HG02623 (cell line): ENCODE measurements at regions not wholly inside any gene's neighbourhood (a gene's known extent, or its start where the extent isn't known, plus 50 kb on each side); places are given as distances from the start of the nearest gene placed in this dataset.

Experiments
- ATAC-seq: cut with Tn5 transposase; IDR thresholded peaks from one replicate; pipeline ENCODE4 v1.9.1; 2021; ENCODE audit warnings: moderate library complexity; ENCODE audit not compliant: unreplicated experiment

DNA sequence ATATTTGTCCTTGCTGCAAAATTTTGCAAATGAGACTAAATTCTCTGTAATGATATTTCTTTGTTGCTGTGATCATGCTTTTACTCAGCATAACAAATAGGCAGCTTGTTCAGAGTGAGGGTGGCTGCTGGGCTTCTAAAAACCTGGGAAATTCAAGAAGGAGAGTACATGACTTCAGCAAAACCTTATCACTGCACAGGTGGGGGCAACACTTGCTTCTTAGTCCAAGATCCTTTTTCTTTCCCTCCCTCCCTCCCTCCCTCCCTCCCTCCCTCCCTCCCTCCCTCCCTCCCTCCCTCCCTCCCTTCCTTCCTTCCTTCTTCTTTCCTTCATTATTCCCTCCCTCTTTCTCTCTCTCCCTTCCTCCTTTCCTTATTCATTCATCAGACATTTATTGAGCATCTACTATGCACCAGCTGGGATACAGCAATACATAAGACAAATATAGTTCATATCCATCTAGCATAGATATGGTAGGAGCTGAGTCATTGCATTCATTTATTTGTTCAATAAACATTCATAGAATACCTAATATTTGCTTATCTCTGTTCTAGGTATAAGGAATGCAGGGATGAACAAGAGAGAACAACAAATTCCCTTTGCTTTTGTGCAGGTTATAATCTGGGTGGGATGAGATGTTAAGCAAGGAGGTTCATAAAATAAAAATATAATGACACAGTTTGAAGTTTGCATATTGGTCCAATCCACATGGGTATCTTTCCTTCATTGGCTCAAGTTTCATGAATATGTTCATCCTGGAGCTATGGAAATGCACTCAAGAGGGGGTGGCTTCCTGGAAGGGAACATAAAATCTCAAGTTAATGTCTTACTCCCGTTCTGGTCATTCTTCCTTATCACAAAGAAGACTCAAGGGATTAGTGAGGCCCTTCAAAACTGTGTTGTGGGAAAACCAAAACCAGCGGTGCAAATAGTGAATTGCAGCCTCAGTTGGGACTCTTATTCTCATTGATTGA, 210.7 kb downstream of the PDCD6IP start:
- no peak for ATAC-seq

DNA sequence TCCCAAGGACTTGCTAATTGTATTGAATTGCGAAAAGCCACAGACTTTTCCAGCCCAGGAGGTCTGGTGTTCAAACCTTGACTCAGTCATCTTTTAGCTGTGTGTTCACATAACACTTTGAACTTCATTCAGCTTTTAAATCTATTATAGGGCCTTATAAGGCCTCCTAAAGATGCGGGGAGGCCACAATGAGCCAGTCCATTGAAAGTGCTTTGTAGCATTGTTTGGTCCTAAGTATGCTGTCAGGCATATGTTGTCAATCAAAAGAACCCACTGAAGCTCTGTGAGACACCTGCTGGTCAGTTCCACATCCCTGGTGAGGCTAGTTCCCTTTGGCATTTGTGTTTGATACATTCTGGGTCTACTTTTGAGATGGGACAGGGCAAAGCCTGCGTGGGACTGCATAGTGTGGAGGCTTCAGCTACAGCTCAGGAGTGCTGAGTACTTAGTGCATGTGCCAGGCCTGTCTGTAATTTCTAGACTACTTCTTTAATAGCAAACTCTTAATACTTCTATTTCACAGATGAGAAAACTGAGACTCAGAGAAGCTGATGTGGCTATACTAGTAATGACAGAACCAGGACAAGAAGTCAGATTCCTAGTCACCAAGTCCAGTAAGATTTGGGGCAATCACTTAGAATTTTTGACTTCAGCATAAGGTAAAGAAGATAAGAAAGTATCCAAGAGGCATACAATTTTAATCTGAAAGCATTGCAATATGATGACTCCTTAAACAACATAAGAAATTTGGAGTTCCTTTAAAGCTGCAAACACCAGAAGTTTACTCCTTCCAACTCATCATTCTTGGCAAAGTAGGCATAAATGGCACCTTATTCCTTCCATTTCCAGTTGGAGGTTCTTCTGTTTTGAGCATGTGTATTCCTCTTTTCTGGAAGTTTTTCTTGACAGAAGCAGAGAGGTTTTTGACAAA, 213.0 kb downstream of the PDCD6IP start:
- ATAC-seq = no peak

DNA sequence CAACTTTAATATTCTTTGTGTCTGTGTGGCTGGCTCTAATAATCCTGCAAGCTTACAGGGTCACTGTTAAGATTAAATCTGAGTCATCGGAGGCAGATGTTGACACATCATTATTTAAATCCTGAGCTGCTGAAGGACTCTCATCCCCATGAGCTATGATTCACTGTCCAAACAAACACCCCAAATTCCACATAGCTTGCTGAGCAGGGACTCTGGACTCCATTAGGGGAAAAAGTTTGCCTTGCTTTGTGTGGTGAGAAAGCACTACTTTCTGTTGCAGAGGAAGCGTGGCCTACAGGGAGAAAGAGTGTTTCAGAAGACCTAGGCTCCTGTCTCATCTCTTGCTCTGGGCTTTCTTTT, 213.7 kb downstream of the PDCD6IP start:
- no peak for ATAC-seq

DNA sequence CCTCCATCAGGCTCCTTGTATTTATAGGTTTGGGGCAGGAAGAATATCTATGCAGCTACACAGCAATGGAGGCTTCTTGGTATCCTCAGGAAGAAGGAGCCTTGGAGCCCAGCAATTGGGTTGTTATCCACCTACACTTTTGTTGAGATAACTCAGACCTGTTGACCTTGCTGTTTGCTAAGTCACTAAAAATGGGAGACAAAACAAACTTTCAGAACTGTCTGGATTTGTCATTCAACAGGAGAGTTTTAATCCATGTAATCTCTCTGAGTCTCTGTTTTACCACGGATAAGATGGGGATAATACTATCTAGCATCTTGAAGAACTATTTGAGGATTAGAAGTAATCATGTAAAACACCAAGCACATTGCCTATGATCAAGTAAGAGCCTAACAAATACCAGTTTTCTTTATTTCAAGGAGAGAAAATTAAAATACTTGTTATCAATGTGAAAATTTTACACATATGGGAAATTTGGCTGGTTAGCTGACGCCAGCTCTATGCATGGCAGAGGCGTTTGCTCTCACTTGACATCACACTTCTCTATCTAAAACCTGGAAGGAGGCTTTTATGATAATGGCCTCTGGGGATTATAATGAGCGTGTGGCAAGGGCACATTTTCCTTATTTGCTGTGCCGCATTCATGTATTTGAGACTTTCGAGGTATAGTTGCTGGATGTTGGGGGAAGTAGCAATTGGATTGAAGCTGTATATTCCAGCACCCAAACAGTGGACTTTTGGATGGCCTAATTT, 215.6 kb downstream of the PDCD6IP start:
- no peak for ATAC-seq

DNA sequence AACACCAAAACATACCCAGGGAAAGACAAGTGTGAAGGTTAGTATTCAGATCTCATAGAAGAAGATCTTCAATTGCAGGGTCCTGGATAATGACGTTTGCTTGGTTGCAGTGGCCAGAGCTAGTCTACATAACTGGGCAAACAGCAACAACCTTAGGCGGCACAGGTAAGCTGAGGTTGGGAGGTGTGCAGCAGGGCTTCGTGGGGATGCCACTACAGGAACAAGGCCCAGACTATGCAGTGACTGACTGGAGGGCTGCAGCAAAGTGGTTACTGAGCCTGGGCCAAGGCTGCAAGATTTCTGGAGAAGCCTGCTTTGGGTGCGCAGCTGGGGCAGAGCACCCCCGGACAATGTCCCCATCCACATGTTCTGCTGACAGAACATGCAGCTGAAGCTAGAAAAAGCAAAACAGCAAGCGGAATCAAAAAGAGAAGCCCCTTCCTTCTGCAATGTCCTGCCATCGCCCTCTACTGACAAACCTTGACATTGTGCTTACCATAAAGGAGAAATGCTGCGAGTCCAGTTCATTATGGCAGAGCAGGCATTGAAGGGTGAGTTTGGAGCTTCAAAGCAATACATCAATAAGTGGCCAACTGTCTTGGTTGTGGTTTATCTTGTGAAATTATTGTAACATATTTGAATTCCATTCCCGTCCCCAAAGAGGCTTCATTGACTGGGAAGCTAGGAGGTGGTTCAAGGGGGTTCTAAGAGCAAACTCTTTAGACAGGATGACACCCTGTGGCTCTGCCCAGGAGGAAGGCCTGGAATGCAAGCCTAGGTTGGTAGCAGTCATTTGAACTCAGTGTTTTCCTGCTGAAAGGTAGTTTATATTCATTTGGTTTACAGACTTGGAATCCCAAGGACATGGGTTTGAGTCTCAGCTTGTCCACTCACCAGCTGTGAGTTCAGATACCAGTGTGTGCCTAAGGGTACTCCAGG, 217.0 kb downstream of the PDCD6IP start:
- ATAC-seq = no peak

DNA sequence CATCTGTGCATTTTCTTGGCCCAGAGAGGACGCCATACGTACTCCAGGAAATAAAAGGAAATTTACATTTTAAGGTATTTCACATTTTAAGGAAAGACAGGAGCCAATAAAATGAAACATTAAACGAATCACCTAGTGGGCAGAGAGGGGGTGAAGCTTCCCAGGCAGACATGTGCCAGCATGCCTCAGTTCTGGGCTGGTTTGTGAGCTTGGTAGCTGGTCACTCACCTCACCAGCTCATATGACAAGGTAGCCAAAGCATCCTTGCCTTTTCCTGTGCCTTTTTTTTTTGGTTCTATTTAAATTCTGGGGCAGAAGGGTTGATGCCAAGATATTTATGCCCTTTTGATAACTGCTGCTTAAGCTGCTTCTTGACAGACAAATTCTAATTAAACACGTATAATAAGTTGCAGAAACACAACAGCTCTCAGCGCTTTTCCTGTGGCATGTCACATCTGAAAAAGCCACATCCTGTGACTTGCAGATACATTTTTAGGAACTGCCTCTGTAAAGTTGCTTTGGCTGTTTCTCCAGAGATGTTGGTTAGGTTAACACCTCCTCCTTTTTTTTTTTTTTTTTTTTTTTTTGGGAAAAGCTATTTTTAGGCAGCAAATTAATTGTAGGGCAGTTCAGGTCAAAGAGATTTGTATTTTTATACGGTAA, 218.6 kb downstream of the PDCD6IP start:
- no peak for ATAC-seq

DNA sequence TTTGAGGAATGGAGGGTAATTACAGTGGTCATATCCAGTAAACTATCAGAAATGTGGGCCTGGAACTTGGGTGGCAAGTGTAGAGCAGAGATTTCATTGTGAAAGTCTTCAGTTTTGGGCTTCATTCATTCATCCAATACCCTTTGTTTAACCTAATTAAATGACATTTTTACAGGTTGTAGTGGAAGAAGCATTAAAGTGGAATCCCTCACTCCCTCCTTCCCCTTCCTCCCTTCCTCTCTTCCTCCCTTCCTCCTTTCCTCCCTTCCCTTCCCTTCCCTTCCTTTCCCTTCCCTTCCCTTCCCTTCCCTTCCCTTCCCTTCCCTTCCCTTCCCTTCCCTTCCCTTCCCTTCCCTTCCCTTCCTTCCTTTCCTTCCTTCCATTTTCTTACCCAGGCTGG, 219.3 kb downstream of the PDCD6IP start:
- no peak for ATAC-seq

DNA sequence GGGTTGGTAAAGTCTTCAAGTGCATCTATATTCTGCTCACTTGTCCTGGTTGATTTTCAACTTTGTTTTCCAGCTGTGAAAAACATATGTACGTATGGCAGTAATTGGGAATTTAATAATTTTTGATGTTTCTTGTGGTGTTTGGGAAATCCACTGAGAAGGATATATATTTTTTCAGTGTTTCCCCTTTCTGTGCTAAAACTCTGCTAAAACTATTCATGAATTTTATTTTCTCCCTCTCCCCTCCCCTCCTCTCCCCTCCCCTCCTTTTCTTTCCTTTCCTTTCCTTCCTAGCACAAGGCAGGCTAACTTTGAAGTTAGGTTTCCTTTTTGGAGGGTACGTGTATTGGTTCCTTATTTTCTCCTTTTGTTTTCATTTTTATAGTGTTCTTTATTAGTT, 220.7 kb downstream of the PDCD6IP start:
- no peak for ATAC-seq

DNA sequence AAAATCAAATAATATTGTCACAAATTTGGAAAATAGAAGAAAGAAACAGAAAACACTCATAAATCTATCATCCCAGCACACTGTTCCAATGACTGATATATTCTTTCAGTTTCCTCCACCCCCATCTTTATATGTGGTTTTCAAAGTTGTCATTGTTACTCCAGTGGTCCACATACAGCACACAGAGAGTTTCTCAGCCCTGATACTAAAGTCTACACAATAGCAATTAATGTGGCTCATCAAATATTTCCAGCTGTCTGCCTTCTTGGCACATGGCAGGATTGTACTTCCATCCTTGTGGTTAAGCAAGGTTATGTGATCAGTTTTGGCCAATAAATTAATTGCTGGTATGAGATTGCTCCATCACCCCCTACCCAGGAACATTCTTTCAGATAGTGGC, 221.7 kb downstream of the PDCD6IP start:
- no peak for ATAC-seq

DNA sequence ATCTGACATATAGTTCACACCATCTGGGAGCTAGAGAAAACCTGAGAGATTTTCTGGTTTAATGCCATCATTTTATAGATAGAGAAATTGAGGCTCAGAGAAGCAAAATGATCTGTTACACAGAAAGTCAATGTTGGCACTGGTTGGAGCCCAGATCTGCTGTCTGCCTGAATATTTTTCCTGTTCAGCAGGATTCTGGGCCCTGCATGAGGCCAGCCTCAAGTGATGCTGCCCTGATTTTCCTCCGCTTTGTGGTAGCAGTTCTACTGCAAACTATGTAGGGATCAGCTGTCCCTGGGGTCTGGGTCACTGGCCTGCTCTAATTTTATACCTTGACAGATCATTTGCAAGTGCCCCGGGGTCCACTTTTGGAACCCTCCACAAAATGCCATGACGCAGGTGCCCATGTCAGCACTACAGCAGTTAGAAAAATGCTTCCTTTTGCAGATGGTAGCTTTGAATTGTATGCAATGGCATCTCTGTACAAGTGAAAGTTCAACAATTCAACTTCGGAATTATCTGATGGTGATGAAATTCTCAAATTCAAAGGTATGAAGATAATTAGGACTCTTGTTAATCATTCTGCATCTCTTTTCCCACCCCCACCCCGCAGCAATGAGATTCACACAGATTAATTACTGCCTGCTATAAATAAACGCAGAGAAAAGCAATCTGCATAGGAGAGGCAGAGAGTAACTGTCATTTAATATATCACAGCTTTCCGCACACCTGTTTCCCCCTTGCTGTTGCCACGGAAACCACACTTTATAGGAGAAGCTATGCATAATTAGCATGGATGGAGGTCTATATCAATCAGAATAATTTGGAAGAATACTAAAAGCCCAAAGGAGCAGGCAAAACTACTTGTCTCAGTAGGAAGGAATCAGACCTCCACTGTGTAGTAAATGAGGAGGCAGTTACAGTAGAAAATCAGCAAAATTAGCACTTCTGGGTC, 222.6 kb downstream of the PDCD6IP start:
- ATAC-seq = no peak

DNA sequence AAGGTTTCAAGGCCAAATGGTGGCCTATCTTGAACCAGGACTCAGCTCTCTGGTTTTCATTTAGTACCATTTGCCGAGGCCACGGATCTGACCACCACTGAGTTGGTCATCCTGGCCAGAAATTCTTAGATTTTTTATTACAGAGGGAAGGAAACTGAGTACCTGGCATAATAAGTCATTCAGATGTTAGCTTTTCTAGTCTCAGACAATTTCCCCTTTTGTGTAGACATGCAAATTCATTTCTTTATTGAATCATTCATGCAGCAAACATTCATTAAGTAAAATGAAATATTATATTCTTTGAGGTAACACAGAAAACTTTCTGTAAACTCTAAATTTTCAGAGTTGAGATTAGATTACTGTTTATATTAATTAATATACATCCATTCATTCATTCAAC, 223.7 kb downstream of the PDCD6IP start:
- ATAC-seq = no peak

DNA sequence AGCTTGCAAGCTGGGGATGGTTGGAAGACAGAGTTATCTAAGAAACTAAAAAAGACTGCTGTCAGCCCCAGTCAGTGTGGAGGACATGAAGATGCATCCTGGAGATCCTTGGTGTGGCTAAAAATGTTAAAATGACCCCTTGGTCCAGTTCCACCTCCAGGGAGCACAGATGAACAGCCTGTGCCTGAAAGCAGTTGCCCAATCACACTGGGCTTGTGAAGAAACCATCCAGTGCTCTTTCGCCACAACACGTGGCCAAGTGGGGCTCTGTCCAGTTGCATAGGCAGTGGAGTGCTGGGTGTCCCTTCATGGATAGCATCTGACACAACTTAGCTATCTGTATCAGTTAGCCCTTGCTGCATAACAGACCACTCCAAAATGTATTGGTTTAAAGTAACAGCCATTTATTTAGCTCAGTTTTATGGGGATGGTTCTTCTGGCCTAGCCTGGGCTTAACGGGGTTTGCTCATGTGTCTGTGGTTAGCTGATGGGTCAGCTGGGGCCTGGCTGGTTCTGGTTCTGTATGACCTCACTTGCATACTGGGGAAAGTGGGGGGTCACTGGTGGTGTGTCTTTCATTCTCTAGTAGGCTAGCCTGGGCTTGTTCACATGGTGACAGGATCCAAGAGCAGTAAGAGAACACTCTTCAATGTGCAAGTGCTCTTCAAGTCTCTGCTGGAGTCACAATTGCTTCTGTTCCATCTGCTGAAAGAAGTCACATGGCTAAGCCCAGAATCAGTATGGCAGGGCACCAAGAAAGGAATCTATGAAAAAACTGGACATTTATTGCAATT, 226.2 kb downstream of the PDCD6IP start:
- no peak for ATAC-seq

DNA sequence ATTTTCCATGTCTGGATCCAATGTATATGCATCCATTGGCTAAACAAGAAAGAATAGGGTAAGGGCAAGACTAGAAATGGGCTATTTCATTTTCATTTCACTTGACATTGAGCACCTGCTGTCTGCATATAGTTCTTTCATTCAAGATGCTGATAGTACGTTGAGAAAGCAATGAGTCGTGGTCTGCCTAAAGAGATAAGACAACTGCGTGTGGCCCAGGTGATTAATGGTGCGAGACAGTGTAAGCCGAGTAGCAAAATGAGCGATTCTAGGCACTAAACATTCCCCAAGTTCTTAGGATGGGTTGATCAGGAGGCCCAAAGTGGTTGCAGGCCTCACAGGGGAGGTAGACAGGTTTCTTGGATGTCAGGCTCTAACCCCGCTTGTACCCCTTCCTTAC, 235.4 kb downstream of the PDCD6IP start:
- ATAC-seq = no peak

DNA sequence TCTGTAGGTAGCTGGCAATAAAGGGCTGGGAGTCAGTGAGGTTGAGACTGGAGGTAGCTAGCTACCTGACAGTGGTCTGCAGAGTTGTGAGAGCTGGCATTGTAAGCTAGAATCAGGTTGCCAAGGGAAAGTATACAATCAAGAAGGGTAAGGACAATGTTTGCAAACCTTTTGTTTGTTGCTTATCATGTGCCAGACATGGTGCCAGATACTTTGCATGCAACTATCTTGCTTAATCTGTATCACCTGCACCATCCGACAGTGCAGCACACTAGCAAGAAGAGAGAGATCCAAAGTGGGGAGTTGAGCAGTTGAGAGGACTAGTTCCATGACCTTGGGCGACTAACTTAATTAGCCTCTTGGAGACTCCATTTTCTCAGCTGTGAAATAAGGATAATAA, 236.4 kb downstream of the PDCD6IP start:
- no peak for ATAC-seq

DNA sequence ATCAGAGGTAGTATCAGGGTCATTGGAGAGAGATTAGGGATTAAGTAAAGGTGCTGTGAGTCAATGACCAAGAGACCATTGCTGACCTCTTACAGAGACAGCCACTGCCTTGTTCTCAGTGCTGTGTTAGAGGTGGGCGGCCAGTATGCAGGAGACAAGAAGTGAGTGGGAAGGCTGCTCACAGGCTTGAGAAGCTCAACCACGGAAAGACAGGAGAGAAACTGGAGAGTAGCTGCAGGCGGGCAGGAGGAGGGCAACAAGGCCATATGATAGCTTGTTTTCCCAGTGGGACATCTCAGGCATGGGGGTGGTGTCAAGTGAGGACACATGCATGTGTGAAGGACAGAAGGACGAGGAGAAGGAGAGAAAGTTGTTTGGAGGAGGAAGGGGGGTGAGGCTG, 237.3 kb downstream of the PDCD6IP start:
- ATAC-seq = no peak

DNA sequence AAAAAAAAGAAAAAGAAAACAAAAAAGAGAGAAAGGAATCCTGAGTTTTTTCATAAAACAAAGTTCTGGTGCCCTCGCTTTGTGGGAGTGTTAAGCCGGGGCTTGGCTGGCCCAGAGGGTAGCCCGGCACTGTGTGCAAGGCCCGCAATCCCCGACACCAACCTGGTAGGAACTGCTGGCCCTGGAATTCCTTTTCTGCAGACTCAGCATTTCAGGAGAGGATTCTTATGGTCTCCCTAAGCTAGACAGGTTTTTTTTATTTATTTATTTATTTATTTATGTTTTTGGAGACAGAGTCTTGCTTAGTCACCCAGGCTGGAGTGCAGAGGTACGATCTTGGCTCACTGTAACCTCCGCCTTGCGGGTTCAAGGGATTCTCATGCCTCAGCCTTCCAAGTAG, 238.8 kb downstream of the PDCD6IP start:
- ATAC-seq = no peak

DNA sequence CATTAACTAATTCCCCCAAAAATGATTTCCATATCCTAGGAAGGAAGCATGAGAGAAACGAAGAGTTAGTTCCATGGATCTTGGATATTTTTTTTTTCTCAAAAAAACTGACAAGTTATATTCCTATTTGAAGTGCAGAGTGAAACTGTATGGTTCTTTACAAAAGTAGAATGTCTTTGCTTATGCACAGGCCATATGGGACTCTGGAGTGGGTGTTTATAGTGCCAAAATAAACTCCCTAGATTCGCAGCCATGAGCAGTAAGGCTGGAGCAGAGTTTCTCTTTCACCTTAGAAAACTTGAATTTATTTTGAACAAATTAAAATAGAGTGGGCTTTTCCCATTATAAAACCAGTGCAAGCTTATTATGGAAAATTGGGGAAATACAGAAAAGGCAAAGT, 239.7 kb downstream of the PDCD6IP start:
- ATAC-seq = no peak

DNA sequence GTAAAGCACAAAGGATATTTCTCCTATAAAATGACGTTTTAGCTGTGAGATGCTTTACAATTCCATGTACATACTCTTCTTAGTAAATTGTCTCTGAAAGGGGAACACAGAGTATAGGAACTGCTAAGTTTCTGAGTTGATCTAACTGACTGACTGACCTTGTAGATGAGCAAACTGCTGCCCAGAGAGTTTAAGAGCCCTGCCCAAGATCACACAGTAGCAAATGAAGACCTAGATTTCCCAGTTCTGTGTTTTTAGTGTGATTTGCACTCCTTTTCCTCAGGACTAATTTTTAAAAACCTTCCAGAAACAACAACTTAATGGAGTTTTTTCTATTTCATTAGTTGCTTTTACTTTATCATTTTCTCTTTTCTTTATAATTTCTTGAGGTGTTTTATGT, 247.7 kb downstream of the PDCD6IP start:
- no peak for ATAC-seq
